Loucy (cell line): ENCODE measurements at regions not wholly inside any gene's neighbourhood (a gene's known extent, or its start where the extent isn't known, plus 50 kb on each side); places are given as distances from the start of the nearest gene placed in this dataset.

ENCODE experiments used
- H2AFZ ChIP-seq: fragments of 200-600 bp; sonication (generic); 2 replicates; pipeline ENCODE4 v1.6.0; 2016; ENCODE audit warnings: antibody characterized with exemption, mild to moderate bottlenecking, low read length, moderate library complexity
- H3F3A ChIP-seq: fragments of 200-600 bp; 2 replicates; pipeline ENCODE4 v1.6.0; 2016; ENCODE audit warnings: antibody characterized with exemption, low read depth, mild to moderate bottlenecking
- H3K27me3 ChIP-seq: fragments of 200-600 bp; sonication (generic); 2 replicates; pipeline ENCODE4 v1.6.1; 2014; ENCODE audit warnings: low read length, mild to moderate bottlenecking; ENCODE audit not compliant: insufficient read depth, poor library complexity, severe bottlenecking
- H3K36me3 ChIP-seq: fragments of 200-600 bp; sonication (generic); 2 replicates; pipeline ENCODE4 v1.6.1; 2016; ENCODE audit warnings: low read length; ENCODE audit not compliant: insufficient read depth
- H3K4me1 ChIP-seq: fragments of 200-600 bp; sonication (generic); 2 replicates; pipeline ENCODE4 v1.5.1; 2014; ENCODE audit warnings: low read length, mild to moderate bottlenecking; ENCODE audit not compliant: insufficient read depth, poor library complexity, severe bottlenecking
- H3K4me2 ChIP-seq: fragments of 200-600 bp; sonication (generic); 2 replicates; pipeline ENCODE4 v1.6.0; 2014; ENCODE audit warnings: antibody characterized with exemption, low read length, low read depth, mild to moderate bottlenecking; ENCODE audit not compliant: poor library complexity, severe bottlenecking
- H3K4me3 ChIP-seq: fragments of 200-600 bp; sonication (generic); 2 replicates; pipeline ENCODE4 v1.5.1; 2014; ENCODE audit warnings: low read length, mild to moderate bottlenecking, mixed read lengths; ENCODE audit not compliant: poor library complexity, severe bottlenecking
- H3K79me2 ChIP-seq: fragments of 200-600 bp; sonication (generic); 2 replicates; pipeline ENCODE4 v1.6.1; 2014; ENCODE audit warnings: low read length; ENCODE audit not compliant: insufficient read depth
- H3K9ac ChIP-seq: fragments of 200-600 bp; sonication (generic); 2 replicates; pipeline ENCODE4 v1.6.0; 2014; ENCODE audit warnings: mild to moderate bottlenecking, low read depth, low read length, moderate library complexity; ENCODE audit not compliant: poor library complexity, severe bottlenecking
- H3K9me2 ChIP-seq: fragments of 200-600 bp; sonication (generic); replicated peaks from 2 replicates; pipeline ENCODE4 v1.6.1; 2016; ENCODE audit warnings: low read depth, low read length, mixed read lengths
- H3K9me3 ChIP-seq: fragments of 200-600 bp; sonication (generic); 2 replicates; pipeline ENCODE4 v1.6.1; 2014; ENCODE audit warnings: mild to moderate bottlenecking, antibody characterized with exemption, low read length, low read depth; ENCODE audit not compliant: insufficient read depth
- H4K20me1 ChIP-seq: fragments of 200-600 bp; sonication (generic); 2 replicates; pipeline ENCODE4 v1.6.0; 2014; ENCODE audit warnings: antibody characterized with exemption, low read length, mild to moderate bottlenecking; ENCODE audit not compliant: insufficient read depth, poor library complexity, severe bottlenecking
- EZH2phosphoT487 ChIP-seq: fragments of 200-600 bp; IDR thresholded peaks from 2 replicates; pipeline ENCODE4 v1.6.1; 2018; ENCODE audit warnings: antibody characterized with exemption, mild to moderate bottlenecking, moderate library complexity, borderline replicate concordance
- TF ChIP-seq, protein P1 (sequence below): fragments of 200-600 bp; sonication (generic); conservative IDR thresholded peaks from 2 replicates; pipeline ENCODE4 v1.5.1; 2014; ENCODE audit warnings: mild to moderate bottlenecking, antibody characterized with exemption, low read length

DNA sequence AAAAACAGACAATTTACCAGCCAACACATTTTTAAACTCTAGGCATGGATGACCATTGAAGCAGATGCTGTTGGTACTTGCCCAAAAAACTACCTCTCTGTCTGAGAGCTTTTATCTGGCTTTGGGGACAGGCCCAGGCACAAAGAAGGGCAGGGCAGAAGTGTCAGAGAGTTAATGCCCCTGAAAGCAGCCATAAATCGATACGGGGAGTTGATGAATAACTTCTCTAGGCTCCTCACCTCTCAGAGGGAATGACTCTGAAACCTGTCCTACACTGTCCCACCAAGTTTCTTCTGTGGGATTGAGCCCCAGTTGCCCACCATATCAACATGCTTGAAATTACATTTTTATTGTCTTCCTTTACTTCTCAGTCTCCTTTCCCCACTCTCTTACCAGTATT is 113.0 kb upstream of the DAAM1 start:
- no peaks in the 10 kb centered on the region for H4K20me1 ChIP-seq
- TF ChIP-seq EZH2phosphoT487 = no peak
- TF ChIP-seq, protein P1, sequence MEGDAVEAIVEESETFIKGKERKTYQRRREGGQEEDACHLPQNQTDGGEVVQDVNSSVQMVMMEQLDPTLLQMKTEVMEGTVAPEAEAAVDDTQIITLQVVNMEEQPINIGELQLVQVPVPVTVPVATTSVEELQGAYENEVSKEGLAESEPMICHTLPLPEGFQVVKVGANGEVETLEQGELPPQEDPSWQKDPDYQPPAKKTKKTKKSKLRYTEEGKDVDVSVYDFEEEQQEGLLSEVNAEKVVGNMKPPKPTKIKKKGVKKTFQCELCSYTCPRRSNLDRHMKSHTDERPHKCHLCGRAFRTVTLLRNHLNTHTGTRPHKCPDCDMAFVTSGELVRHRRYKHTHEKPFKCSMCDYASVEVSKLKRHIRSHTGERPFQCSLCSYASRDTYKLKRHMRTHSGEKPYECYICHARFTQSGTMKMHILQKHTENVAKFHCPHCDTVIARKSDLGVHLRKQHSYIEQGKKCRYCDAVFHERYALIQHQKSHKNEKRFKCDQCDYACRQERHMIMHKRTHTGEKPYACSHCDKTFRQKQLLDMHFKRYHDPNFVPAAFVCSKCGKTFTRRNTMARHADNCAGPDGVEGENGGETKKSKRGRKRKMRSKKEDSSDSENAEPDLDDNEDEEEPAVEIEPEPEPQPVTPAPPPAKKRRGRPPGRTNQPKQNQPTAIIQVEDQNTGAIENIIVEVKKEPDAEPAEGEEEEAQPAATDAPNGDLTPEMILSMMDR = no peak
- H3F3A ChIP-seq = no peaks in the 10 kb centered on the region
- no peaks in the 10 kb centered on the region for H3K36me3 ChIP-seq
- no peak overlapping the region for H3K4me3 ChIP-seq
- no peak overlapping the region for H3K4me2 ChIP-seq
- no peaks in the 10 kb centered on the region for H3K9me3 ChIP-seq
- no peaks in the 10 kb centered on the region for H3K9me2 ChIP-seq
- no peaks in the 10 kb centered on the region for H3K79me2 ChIP-seq
- H3K27me3 ChIP-seq = no peaks in the 10 kb centered on the region
- H3K4me1 ChIP-seq = no peaks in the 10 kb centered on the region
- H2AFZ ChIP-seq = no peak overlapping the region
- no peak overlapping the region for H3K9ac ChIP-seq

DNA sequence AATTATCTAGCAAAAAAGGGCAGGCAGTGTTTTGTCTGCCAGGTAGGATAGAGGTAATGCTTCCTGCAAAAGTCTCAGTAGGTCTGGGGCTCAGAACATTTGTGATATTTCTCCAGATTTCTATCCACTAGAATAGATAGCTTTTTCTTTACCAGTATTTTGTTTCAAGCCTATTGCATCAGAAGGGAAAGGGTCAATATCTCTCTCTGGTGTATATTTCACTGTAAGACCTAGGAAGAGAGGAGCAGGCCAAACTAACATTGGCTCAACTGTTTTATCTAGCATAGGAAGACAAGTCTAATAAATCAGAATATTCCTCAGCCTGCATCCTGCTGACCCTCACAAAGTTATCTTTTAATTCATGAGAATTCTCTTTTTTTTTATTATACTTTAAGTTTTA is 106.7 kb upstream of the DAAM1 start:
- Histone ChIP-seq H3K4me1 (no peaks in the 10 kb centered on the region), H3K4me3 (no peak overlapping the region), H4K20me1 (no peaks in the 10 kb centered on the region), H3K36me3 (no peaks in the 10 kb centered on the region), H2AFZ (no peak overlapping the region), H3K79me2 (no peaks in the 10 kb centered on the region), H3K9me2 (no peaks in the 10 kb centered on the region), H3K9me3 (no peaks in the 10 kb centered on the region), H3K9ac (no peak overlapping the region), H3K4me2 (no peak overlapping the region), H3F3A (no peaks in the 10 kb centered on the region), H3K27me3 (no peaks in the 10 kb centered on the region)
- TF ChIP-seq, protein P1 = no peak
- TF ChIP-seq EZH2phosphoT487 = no peak

DNA sequence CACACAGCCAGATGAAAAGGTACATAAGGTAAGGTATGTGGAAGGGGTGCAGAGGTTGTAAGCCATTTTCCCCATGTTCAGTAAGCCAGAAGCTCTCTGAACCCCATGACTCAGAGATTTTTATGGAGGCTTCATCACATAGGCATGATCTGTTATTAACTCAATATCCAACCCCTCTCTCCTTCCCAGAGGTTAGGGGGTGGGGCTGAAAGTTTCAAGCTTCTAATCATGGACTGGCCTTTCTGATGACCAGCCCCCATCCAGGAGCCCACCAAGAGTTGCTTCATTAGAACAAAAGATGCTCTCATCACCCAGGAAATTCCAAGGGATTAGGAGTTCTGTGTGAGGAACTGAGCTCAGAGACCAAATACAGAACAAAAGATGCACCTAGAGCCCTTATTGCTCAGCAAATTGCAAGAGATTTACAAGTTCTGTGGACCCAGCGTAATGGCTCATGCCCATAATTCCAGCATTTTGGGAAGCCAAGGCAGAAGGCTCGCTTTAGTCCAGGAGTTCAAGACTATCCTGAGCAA is 103.2 kb upstream of the DAAM1 start:
- Histone ChIP-seq H3K36me3 (no peaks in the 10 kb centered on the region), H3F3A (no peaks in the 10 kb centered on the region), H4K20me1 (no peaks in the 10 kb centered on the region), H3K9ac (no peak overlapping the region), H3K27me3 (no peaks in the 10 kb centered on the region), H3K4me3 (no peak overlapping the region), H2AFZ (no peak overlapping the region), H3K4me1 (no peaks in the 10 kb centered on the region), H3K4me2 (no peak overlapping the region), H3K9me3 (no peaks in the 10 kb centered on the region), H3K9me2 (no peaks in the 10 kb centered on the region), H3K79me2 (no peaks in the 10 kb centered on the region)
- TF ChIP-seq, protein P1 = no peak
- no peak for TF ChIP-seq EZH2phosphoT487
